Activated CD4-positive, alpha-beta memory T cell treated with anti-CD3 and anti-CD28 coated beads, Interleukin-2, amount 10 ng/mL, durations not matched to agents 7 days and 5 days (primary cell): ENCODE measurements at regions not wholly inside any gene's neighbourhood (a gene's known extent, or its start where the extent isn't known, plus 50 kb on each side); places are given as distances from the start of the nearest gene placed in this dataset.

Experiments
- CTCF ChIA-PET: fragments of 350-600 bp; sonication (Branson Sonifier 250); formaldehyde crosslinking; loops from one replicate; lab custom pipeline; 2021; ENCODE audit warnings: antibody characterized with exemption, inconsistent platforms; lab: Charles Lee
- POLR2A ChIA-PET: fragments of 350-600 bp; sonication (Branson Sonifier 250); formaldehyde crosslinking; loops from one replicate; lab custom pipeline; 2021; ENCODE audit warnings: antibody characterized with exemption; lab: Charles Lee
- DNase-seq: peaks from one replicate; pipeline ENCODE4 v3.0.0-alpha.2; 2020
- H3K27ac Mint-ChIP-seq: one replicate; pipeline ENCODE4 v1.8.0; 2021; ENCODE audit warnings: mild to moderate bottlenecking, mixed read lengths
- H3K27me3 Mint-ChIP-seq: one replicate; pipeline ENCODE4 v1.8.0; 2021; ENCODE audit warnings: mixed read lengths
- H3K36me3 Mint-ChIP-seq: one replicate; pipeline ENCODE4 v1.8.0; 2021; ENCODE audit warnings: low read depth, mixed read lengths
- H3K4me1 Mint-ChIP-seq: one replicate; pipeline ENCODE4 v1.8.0; 2021; ENCODE audit warnings: mixed read lengths
- H3K4me3 Mint-ChIP-seq: one replicate; pipeline ENCODE4 v1.8.0; 2021; ENCODE audit warnings: mild to moderate bottlenecking, mixed read lengths
- H3K9me3 Mint-ChIP-seq: one replicate; pipeline ENCODE4 v1.8.0; 2021; ENCODE audit warnings: mixed read lengths

DNA sequence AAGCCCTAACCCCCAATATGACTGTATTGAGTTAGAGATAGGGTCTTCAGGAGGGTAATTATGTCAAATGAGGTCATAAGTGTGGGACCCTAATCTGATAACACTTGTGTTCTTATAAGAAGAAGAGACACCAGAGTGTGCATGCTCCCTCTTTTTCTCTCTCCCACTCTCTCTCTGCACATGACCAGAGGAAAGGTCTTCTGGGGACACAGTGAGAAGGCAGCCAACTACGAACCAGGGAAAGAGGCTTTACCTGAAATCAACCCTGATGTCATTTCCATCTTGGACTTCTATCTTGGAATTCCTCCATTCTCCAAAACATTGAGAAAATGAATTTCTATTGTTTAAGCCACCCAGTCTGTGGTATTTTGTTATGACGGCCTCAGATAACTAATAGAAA lies 97.2 kb upstream of the MAD2L1 start:
- ChIA-PET CTCF (no interaction called here), POLR2A (no interaction called here)
- H3K36me3 Mint-ChIP-seq, result no peaks in the 10 kb centered on the region
- no peak overlapping the region for H3K4me3 Mint-ChIP-seq
- no peaks in the 10 kb centered on the region for H3K9me3 Mint-ChIP-seq
- H3K27me3 Mint-ChIP-seq, result no peaks in the 10 kb centered on the region
- H3K4me1 Mint-ChIP-seq, result no peaks in the 10 kb centered on the region
- DNase-seq, result no peak
- H3K27ac Mint-ChIP-seq, result no peak overlapping the region

DNA sequence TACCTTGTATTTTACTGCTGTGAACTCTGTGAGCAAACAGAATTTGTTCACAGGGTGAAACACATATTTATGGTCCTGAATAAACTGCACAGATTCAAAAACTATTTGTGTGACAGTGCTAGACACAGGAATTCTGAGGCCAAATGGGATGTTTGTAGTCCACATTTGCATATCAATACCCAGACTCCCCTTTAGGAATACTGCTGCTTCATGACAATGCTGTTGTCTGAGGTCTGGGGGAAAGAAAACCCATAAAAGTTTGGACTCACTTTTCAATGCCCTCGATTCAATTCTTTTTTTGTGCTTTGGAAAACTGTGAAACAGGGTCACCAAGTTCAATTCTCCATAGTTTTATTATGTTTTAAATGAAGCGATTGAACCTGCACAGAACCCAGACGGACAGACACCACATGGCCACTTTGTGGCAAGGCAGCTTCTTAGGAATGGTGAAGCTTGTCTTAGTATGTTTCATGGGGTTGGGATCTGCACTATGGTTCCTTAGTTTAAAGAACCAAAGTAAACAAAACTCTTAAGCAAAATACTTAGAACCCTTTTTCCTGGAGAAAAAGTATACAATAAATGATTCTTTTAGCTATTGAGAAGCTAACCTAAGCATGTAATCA lies 92.3 kb upstream of the MAD2L1 start:
- H3K36me3 Mint-ChIP-seq, result no peaks in the 10 kb centered on the region
- no peaks in the 10 kb centered on the region for H3K4me1 Mint-ChIP-seq
- ChIA-PET POLR2A (no interaction called here), CTCF (no interaction called here)
- DNase-seq, result no peak
- H3K9me3 Mint-ChIP-seq, result no peaks in the 10 kb centered on the region
- peaks cover 3% of the 10 kb centered on the region for H3K27me3 Mint-ChIP-seq
- H3K27ac Mint-ChIP-seq, result no peak overlapping the region
- H3K4me3 Mint-ChIP-seq, result no peak overlapping the region

DNA sequence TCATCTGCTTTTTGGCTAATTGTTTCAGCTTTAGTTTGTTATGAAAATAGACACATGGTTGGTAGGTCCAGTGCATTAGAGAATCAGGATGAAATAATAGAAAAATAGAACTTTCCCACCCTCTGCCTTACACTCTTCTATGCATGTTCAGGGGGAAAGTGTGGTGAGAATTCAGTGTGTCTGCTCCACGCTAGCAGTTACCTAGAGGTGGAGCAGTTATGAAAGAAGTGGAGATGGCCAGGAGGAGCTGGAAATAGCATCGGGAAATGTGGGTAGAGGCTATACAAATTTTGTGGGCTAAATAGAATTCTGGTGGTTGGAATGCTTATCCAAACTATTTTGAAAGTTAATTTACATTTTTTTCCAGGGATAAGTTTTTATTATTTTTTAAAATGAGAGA lies 91.4 kb upstream of the MAD2L1 start:
- Mint-ChIP-seq H3K27ac (no peak overlapping the region), H3K27me3 (peaks cover 3% of the 10 kb centered on the region), H3K9me3 (no peaks in the 10 kb centered on the region), H3K4me1 (no peaks in the 10 kb centered on the region), H3K36me3 (no peaks in the 10 kb centered on the region), H3K4me3 (no peak overlapping the region)
- ChIA-PET POLR2A (interaction anchor here (0.5 kb wide), 1 partner anchor 1032 kb away, joined by 3 read pairs; no protein-coding TSS in a partner anchor), CTCF (no interaction called here)
- DNase-seq, result no peak

DNA sequence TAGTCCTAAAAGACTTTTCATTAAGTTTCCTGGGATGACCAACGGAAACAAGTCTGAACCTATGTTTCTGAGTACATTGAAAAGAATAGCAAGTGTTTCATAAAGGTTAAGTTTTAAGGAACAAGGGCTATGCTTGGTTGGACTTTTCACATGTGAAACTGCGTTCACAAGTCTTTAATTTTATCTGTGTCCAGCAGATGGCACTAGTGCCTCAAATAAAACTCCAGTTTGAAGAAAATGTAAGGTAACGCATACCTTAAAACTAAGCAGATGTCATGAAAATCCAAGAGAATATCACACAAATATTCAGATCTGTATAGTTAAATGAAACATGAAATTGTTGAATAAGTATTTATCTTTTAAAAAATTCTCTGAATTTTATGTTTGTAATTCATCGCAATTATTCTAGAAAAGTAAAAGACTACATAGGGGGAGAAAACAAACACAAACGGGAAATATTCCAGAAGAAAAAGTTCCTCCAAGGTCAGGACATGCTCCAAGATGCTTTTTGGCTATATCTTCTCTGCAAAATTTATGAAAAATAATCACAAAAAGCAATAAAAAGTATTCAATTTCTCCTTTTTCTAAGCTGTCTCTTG lies 89.6 kb upstream of the MAD2L1 start:
- H3K9me3 Mint-ChIP-seq, result no peaks in the 10 kb centered on the region
- H3K27me3 Mint-ChIP-seq, result peaks cover 3% of the 10 kb centered on the region
- no peak for DNase-seq
- no peak overlapping the region for H3K27ac Mint-ChIP-seq
- H3K4me1 Mint-ChIP-seq, result no peaks in the 10 kb centered on the region
- H3K4me3 Mint-ChIP-seq, result no peak overlapping the region
- CTCF ChIA-PET, result interaction anchor here (0.9 kb wide), 1 partner anchor 822 kb away, joined by 3 read pairs; no protein-coding TSS in a partner anchor
- POLR2A ChIA-PET, result no interaction called here
- H3K36me3 Mint-ChIP-seq, result no peaks in the 10 kb centered on the region

DNA sequence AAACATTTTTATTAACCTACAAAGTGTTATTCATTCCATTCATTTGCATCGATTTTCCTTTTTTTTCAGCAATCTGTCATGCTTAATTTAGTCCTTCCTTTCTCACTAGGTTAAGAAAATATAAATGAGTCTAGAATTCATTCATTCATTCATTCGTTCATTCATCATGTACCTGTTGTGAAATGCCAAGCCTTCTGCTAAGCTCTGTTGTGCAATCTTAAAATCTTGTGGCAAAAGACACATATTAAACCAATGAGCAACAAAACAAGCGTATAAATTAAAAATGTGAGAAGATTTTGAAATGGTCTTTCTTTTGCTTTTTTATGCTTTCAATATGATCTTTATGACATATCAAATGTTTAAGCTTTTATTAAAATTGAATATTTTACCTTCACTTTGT lies 88.6 kb upstream of the MAD2L1 start:
- no peaks in the 10 kb centered on the region for H3K4me1 Mint-ChIP-seq

DNA sequence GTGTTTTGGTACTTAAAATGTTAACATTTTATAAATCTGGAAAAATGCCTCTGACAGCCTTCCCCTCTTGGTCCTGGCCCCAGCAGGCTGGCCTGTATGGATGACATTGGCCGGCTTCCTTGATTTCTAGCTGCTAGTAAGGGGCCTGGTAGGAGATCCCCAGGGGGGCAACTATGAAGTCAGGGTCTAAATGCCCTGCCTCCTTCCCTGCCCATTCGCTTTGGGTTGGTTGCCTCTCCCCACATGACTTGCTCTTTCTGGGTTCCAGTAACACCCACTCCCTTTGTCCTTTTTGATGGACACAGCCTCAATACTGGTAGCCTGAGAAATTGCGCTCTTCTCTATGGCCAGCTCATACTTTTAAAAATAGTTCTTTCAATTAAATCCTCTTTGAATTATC lies 78.0 kb upstream of the MAD2L1 start:
- Mint-ChIP-seq H3K36me3 (no peaks in the 10 kb centered on the region), H3K27ac (no peak overlapping the region), H3K4me3 (no peak overlapping the region), H3K4me1 (no peaks in the 10 kb centered on the region), H3K9me3 (no peaks in the 10 kb centered on the region), H3K27me3 (no peaks in the 10 kb centered on the region)
- ChIA-PET CTCF (no interaction called here), POLR2A (no interaction called here)
- no peak for DNase-seq

More for the DNA sequence above, 88.6 kb upstream of the MAD2L1 start:
- DNase-seq, result no peak
- CTCF ChIA-PET, result interaction anchor here (0.7 to 1.3 kb wide), 4 partner anchors 563 to 1095 kb away, joined by 3 read pairs; no protein-coding TSS in a partner anchor
- POLR2A ChIA-PET, result no interaction called here
- no peak overlapping the region for H3K4me3 Mint-ChIP-seq
- H3K9me3 Mint-ChIP-seq, result no peaks in the 10 kb centered on the region
- H3K27ac Mint-ChIP-seq, result no peak overlapping the region
- peaks cover 3% of the 10 kb centered on the region for H3K27me3 Mint-ChIP-seq
- H3K36me3 Mint-ChIP-seq, result no peaks in the 10 kb centered on the region

DNA sequence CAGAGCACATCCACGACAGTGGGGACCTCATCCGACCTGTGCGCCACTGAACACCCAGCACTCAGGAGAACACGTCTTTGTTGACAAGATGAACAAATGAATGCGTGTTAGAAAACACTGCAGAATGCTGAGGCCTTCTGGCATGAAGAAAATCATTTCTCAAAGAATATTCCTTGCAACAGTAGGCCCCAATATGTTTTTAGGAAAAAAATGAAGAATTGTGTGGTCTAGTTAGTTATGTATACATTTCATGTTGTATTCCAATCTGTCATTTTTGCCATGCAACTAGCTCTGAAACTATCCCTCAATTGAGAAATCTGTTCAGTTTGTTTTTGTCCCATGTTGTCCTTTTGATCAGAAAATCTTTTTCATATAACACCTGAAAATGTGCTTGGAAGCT lies 77.4 kb upstream of the MAD2L1 start:
- no peak for DNase-seq
- POLR2A ChIA-PET, result no interaction called here
- no peak overlapping the region for H3K27ac Mint-ChIP-seq
- CTCF ChIA-PET, result no interaction called here
- no peaks in the 10 kb centered on the region for H3K4me1 Mint-ChIP-seq
- no peaks in the 10 kb centered on the region for H3K27me3 Mint-ChIP-seq
- no peaks in the 10 kb centered on the region for H3K9me3 Mint-ChIP-seq
- H3K4me3 Mint-ChIP-seq, result no peak overlapping the region
- no peaks in the 10 kb centered on the region for H3K36me3 Mint-ChIP-seq

DNA sequence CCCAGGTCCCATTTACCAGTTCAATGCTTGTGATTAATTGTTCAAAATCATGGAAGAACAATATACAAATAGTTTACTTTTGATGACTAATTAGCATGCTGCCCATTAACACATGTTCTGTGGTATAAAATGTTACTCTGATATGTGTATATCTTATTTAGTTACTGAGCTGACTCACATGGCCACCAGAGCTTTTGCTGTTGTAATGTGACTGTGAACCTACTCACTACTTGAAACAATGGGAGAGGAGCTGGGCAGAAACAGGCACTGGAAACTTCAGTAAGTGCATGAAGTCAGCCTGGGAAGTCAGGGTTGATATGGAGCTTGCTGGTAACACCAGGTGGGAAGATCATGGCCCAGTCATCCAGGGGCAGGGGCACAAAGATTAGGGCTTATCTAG lies 72.7 kb upstream of the MAD2L1 start:
- DNase-seq, result no peak
- Mint-ChIP-seq H3K36me3 (no peaks in the 10 kb centered on the region), H3K27me3 (no peaks in the 10 kb centered on the region), H3K9me3 (no peaks in the 10 kb centered on the region), H3K27ac (no peak overlapping the region), H3K4me1 (no peaks in the 10 kb centered on the region), H3K4me3 (no peak overlapping the region)
- POLR2A ChIA-PET, result no interaction called here
- CTCF ChIA-PET, result no interaction called here

DNA sequence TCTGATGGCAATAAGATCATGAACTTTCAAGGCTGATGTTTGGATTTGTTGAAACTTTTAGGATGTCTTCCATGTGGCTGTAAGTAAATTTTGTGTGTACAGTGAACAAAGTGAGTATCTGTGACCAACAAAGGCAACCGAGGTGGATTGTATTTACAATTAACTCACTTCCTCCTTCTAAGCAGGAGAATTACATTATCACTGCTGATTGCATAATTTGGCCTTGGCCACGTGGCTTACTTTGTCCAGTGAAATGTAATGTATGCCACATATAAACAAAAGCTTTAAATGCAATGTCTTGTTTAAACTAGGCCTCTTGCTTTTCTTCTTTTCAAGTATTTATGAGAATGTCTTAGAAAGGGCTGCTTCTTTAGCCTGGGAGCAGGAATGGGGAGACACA lies 66.3 kb upstream of the MAD2L1 start:
- H3K4me3 Mint-ChIP-seq, result no peak overlapping the region
- CTCF ChIA-PET, result no interaction called here
- no peak for DNase-seq
- H3K27me3 Mint-ChIP-seq, result no peaks in the 10 kb centered on the region
- H3K36me3 Mint-ChIP-seq, result no peaks in the 10 kb centered on the region
- H3K4me1 Mint-ChIP-seq, result no peaks in the 10 kb centered on the region
- H3K27ac Mint-ChIP-seq, result no peak overlapping the region
- no peaks in the 10 kb centered on the region for H3K9me3 Mint-ChIP-seq
- POLR2A ChIA-PET, result no interaction called here

DNA sequence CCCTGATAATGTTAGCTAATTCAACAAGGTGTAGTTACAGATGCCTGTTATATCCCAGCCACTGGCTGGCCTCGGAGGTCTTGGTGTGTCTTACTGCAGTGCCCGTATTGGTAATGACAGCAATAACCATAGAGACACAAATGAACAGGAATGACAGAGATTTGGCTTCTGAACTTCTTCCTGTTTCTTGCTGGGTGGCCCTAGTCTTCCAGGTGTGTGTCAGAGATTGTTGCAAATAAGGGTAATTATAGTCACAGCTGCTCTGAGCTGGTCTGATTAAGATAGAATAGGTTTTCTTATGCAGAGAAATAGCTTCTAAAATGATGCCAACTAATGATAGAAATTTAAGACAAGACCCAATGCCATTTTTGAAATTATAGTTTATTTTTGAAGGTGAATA lies 64.1 kb upstream of the MAD2L1 start:
- CTCF ChIA-PET, result no interaction called here
- POLR2A ChIA-PET, result no interaction called here
- no peaks in the 10 kb centered on the region for H3K36me3 Mint-ChIP-seq
- no peak overlapping the region for H3K4me3 Mint-ChIP-seq
- no peak for DNase-seq
- H3K27ac Mint-ChIP-seq, result no peak overlapping the region
- no peaks in the 10 kb centered on the region for H3K27me3 Mint-ChIP-seq
- H3K4me1 Mint-ChIP-seq, result no peaks in the 10 kb centered on the region
- H3K9me3 Mint-ChIP-seq, result no peaks in the 10 kb centered on the region
